ENCODE measurements at regions not wholly inside any gene's neighbourhood (a gene's known extent, or its start where the extent isn't known, plus 50 kb on each side); places are given as distances from the start of the nearest gene placed in this dataset.

DNA sequence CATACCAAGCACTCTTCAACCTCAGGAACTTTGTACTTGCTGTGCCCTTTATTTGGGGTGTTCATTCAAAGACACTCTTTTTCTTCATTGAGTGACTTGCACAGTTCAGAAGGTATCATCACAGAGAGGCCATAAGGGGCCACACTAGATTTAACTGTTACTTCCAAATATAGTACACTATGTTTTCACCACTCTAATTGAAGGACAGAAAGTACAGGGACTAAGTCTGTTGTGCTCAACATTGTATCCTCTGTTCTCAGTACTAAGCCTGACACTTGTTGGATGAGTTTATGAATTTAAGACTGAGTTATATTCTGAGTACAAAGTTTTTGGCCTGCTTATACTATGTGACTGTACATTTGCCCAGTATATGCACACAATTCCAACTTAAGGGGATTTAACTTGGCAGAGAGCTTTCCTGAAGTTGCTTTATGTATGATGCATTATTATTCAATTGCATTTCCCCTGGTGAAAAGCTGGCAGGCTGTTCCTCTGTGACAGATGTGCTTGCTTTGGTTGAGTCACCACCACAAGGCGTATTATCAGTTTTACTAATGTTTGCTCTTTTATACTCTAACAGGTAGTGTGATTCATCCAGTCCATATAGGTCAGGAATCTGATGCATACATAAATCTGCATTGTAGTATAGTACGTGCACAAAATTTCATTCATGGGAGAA lies 714.8 kb downstream of the TLR4 start:
- CTCF ChIA-PET: no interaction called here
- POLR2A ChIA-PET: no interaction called here
- no peaks in the 10 kb centered on the region for H3K4me1 ChIP-seq (ENCODE audit: control insufficient read depth, insufficient read depth, low read length)

DNA sequence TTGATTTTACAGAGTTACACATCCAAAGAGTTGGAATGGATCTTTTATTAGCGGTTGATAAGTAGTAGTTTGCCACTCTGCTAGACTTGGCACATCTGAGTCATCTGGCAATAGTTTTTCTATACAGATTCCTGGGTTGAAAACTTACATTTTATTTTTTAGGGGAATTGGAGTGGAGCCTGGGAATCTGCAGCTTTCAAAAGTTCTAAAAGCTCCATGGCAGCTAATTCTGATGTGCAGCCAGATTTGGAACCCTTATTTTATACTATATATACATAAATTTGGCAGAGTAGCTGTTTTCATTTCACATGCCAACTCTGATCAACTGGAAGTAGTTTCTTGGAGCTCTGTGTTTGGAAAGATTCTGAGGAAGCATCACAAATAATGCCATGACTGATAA lies 715.5 kb downstream of the TLR4 start:
- ChIA-PET CTCF (no interaction called here), POLR2A (no interaction called here)
- Histone ChIP-seq H3K9me3 (ENCODE audit: control insufficient read depth, insufficient read depth, low read depth, low read length) (no peaks in the 10 kb centered on the region), H3K27ac (ENCODE audit: extremely low read depth, low read depth, low read length) (no peak overlapping the region), H3K4me3 (ENCODE audit: low read depth, low read length) (no peak overlapping the region), H3K36me3 (ENCODE audit: control insufficient read depth in 2 of 2, insufficient read depth in 1 of 2, low read length in 2 of 2) (no peaks in the 10 kb centered on the region), H3K4me1 (ENCODE audit: control insufficient read depth, insufficient read depth, low read length) (no peaks in the 10 kb centered on the region)
- TF ChIP-seq GFI1B (tag by site-specific recombination; IDR thresholded peaks at IDR 0.05) (no peak), REPIN1 (tag by site-specific recombination; IDR thresholded peaks at IDR 0.05; ENCODE audit: low read depth) (no peak), ZNF610 (tag by site-specific recombination; IDR thresholded peaks at IDR 0.05; ENCODE audit: borderline replicate concordance) (no peak), ZIC2 (tag by site-specific recombination; IDR thresholded peaks at IDR 0.05) (no peak), ZNF677 (tag by site-specific recombination; IDR thresholded peaks at IDR 0.05) (no peak), ZNF114 (tag by site-specific recombination; IDR thresholded peaks at IDR 0.05) (no peak)
- TF ChIP-seq, protein P1, sequence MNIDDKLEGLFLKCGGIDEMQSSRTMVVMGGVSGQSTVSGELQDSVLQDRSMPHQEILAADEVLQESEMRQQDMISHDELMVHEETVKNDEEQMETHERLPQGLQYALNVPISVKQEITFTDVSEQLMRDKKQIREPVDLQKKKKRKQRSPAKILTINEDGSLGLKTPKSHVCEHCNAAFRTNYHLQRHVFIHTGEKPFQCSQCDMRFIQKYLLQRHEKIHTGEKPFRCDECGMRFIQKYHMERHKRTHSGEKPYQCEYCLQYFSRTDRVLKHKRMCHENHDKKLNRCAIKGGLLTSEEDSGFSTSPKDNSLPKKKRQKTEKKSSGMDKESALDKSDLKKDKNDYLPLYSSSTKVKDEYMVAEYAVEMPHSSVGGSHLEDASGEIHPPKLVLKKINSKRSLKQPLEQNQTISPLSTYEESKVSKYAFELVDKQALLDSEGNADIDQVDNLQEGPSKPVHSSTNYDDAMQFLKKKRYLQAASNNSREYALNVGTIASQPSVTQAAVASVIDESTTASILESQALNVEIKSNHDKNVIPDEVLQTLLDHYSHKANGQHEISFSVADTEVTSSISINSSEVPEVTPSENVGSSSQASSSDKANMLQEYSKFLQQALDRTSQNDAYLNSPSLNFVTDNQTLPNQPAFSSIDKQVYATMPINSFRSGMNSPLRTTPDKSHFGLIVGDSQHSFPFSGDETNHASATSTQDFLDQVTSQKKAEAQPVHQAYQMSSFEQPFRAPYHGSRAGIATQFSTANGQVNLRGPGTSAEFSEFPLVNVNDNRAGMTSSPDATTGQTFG (tag by site-specific recombination; IDR thresholded peaks at IDR 0.05; ENCODE audit: borderline replicate concordance): no peak
- TF ChIP-seq, protein P2, sequence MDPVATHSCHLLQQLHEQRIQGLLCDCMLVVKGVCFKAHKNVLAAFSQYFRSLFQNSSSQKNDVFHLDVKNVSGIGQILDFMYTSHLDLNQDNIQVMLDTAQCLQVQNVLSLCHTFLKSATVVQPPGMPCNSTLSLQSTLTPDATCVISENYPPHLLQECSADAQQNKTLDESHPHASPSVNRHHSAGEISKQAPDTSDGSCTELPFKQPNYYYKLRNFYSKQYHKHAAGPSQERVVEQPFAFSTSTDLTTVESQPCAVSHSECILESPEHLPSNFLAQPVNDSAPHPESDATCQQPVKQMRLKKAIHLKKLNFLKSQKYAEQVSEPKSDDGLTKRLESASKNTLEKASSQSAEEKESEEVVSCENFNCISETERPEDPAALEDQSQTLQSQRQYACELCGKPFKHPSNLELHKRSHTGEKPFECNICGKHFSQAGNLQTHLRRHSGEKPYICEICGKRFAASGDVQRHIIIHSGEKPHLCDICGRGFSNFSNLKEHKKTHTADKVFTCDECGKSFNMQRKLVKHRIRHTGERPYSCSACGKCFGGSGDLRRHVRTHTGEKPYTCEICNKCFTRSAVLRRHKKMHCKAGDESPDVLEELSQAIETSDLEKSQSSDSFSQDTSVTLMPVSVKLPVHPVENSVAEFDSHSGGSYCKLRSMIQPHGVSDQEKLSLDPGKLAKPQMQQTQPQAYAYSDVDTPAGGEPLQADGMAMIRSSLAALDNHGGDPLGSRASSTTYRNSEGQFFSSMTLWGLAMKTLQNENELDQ (tag by site-specific recombination; IDR thresholded peaks at IDR 0.05; ENCODE audit: low read depth): no peak
- TF ChIP-seq, protein P3, sequence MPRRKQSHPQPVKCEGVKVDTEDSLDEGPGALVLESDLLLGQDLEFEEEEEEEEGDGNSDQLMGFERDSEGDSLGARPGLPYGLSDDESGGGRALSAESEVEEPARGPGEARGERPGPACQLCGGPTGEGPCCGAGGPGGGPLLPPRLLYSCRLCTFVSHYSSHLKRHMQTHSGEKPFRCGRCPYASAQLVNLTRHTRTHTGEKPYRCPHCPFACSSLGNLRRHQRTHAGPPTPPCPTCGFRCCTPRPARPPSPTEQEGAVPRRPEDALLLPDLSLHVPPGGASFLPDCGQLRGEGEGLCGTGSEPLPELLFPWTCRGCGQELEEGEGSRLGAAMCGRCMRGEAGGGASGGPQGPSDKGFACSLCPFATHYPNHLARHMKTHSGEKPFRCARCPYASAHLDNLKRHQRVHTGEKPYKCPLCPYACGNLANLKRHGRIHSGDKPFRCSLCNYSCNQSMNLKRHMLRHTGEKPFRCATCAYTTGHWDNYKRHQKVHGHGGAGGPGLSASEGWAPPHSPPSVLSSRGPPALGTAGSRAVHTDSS (tag by site-specific recombination; IDR thresholded peaks at IDR 0.05): no peak

More for the DNA sequence above, 714.8 kb downstream of the TLR4 start:
- Histone ChIP-seq H3K27ac (ENCODE audit: extremely low read depth, low read depth, low read length) (no peak overlapping the region), H3K4me3 (ENCODE audit: low read depth, low read length) (no peak overlapping the region), H3K9me3 (ENCODE audit: control insufficient read depth, insufficient read depth, low read depth, low read length) (no peaks in the 10 kb centered on the region), H3K36me3 (ENCODE audit: control insufficient read depth in 2 of 2, insufficient read depth in 1 of 2, low read length in 2 of 2) (no peaks in the 10 kb centered on the region)
- TF ChIP-seq ZNF654 (tag by site-specific recombination; IDR thresholded peaks at IDR 0.05; ENCODE audit: low read depth) (no peak), GLI4 (tag by site-specific recombination; IDR thresholded peaks at IDR 0.05) (no peak), YY2 (tag by site-specific recombination; IDR thresholded peaks at IDR 0.05) (no peak), ZNF169 (tag by site-specific recombination; IDR thresholded peaks at IDR 0.05) (no peak)
- TF ChIP-seq, protein P4, sequence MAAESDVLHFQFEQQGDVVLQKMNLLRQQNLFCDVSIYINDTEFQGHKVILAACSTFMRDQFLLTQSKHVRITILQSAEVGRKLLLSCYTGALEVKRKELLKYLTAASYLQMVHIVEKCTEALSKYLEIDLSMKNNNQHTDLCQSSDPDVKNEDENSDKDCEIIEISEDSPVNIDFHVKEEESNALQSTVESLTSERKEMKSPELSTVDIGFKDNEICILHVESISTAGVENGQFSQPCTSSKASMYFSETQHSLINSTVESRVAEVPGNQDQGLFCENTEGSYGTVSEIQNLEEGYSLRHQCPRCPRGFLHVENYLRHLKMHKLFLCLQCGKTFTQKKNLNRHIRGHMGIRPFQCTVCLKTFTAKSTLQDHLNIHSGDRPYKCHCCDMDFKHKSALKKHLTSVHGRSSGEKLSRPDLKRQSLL (tag by site-specific recombination; IDR thresholded peaks at IDR 0.05): no peak

DNA sequence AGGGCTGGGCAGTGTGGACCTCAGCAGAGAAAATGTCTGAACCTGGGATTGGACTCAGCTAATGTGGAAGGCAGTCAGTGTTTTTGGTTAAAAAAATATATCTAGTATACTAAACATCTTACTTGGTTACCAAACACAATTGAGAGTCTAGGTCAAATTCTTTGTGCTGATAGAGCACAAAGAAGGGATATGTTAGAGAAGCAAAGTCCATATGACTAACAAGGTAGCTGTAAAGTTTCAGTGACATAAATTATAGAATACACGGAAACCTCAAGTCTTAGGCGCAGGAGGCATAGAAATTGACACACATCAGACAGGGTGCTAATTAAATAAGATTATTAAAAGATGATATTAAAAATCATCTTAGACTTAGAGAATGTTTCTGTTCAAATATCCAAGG lies 718.3 kb downstream of the TLR4 start:
- CTCF ChIA-PET: no interaction called here
- TF ChIP-seq ZNF510 (tag by site-specific recombination; IDR thresholded peaks at IDR 0.05; ENCODE audit: insufficient replicate concordance) (no peak), ZEB2 (tag by site-specific recombination; IDR thresholded peaks at IDR 0.05) (no peak), ZNF335 (tag by site-specific recombination; conservative IDR thresholded peaks at IDR 0.05) (no peak), ZNF654 (tag by site-specific recombination; IDR thresholded peaks at IDR 0.05; ENCODE audit: low read depth) (no peak), KLF7 (tag by site-specific recombination; IDR thresholded peaks at IDR 0.05; ENCODE audit: borderline replicate concordance) (no peak), ZNF560 (tag by site-specific recombination; IDR thresholded peaks at IDR 0.05; ENCODE audit: borderline replicate concordance) (no peak)
- TF ChIP-seq, protein P5, sequence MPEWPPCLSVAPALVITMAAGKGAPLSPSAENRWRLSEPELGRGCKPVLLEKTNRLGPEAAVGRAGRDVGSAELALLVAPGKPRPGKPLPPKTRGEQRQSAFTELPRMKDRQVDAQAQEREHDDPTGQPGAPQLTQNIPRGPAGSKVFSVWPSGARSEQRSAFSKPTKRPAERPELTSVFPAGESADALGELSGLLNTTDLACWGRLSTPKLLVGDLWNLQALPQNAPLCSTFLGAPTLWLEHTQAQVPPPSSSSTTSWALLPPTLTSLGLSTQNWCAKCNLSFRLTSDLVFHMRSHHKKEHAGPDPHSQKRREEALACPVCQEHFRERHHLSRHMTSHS (tag by site-specific recombination; IDR thresholded peaks at IDR 0.05): no peak
- TF ChIP-seq, protein P1 (tag by site-specific recombination; IDR thresholded peaks at IDR 0.05; ENCODE audit: borderline replicate concordance): no peak

More for the DNA sequence above, 718.3 kb downstream of the TLR4 start:
- Histone ChIP-seq H3K27ac (ENCODE audit: extremely low read depth, low read depth, low read length) (no peak overlapping the region), H3K4me3 (ENCODE audit: low read depth, low read length) (no peak overlapping the region), H3K36me3 (ENCODE audit: control insufficient read depth in 2 of 2, insufficient read depth in 1 of 2, low read length in 2 of 2) (no peaks in the 10 kb centered on the region), H3K9me3 (ENCODE audit: control insufficient read depth, insufficient read depth, low read depth, low read length) (no peaks in the 10 kb centered on the region), H3K4me1 (ENCODE audit: control insufficient read depth, insufficient read depth, low read length) (no peaks in the 10 kb centered on the region)
- POLR2A ChIA-PET: no interaction called here

Measured in HEK293 (cell line).